ENCODE measurements at regions not wholly inside any gene's neighbourhood (a gene's known extent, or its start where the extent isn't known, plus 50 kb on each side); places are given as distances from the start of the nearest gene placed in this dataset.

DNA sequence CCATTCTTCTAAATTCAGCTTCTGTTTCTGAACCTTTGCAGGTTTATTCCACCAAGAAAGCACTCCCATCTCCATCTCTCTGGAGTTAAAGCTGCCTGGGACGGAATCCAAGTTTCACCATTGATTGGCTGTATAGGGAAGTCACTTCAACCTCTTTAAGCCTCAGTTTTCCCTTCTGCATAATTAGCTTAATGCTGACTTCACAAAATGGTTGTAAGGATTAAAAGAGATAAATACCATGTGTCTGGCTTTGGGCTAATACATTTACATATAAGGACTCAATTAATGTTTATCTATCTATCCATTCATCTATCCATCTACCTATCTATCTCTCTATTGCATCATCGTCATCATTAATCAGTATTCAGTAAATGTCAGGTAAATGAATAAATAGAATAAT, 629.6 kb upstream of the MGMT start:
- no peak for DNase-seq

DNA sequence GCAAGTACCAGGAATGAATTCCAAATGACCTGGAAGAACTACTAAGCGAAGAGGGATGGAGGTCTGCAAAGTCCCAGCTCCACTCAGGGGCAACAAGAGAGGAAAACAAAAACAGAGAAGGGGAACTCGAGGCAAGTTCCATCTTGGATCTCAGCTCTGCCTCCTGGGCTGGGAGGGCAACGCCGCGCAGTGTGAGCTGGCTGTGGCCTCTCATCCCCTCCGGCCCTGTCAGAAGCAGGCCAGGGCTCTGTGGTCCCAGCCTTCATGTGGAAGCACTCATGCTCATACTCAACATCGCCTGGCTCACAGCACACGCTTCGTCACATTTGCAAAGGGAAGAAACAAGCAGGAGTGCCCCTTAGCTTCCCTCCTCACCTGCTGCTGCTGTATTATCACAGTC, 627.9 kb upstream of the MGMT start:
- no peak for DNase-seq

DNA sequence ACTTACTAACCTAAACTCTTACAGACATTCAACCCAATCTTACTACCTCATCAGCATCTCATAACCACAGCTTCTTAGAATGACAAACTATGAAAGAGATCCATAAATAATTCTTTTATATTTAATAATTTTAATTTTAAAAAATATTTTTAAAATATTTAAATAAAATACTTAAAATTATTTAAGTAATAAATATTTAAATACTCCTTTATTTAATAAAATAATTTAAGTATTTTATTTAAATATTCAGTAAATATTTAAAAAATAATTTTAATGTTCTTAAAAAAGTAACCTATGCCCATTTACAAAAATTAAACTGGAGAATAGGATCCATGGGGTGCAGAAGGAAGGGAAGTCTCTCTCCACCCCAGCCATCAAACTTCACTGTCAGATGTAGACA, 627.3 kb upstream of the MGMT start:
- no peak for DNase-seq

DNA sequence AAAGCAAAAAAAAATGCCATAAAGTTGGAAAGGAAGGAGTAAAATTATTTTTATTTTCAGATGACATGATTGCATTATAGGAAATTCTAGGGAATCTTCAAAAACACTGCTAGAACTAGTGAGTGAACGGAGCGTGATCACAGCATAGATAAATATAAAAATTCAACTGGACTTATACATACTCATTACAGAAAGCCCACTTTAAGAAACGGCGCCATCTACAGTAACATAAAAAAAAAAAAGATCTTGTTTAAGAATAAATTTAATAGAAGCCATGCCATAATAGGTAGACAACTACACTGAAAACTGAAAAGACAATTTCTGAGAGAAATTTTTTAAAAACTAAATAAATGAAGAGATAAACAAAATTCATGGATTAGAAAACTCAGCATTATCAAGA, 623.1 kb upstream of the MGMT start:
- DNase-seq = no peak

DNA sequence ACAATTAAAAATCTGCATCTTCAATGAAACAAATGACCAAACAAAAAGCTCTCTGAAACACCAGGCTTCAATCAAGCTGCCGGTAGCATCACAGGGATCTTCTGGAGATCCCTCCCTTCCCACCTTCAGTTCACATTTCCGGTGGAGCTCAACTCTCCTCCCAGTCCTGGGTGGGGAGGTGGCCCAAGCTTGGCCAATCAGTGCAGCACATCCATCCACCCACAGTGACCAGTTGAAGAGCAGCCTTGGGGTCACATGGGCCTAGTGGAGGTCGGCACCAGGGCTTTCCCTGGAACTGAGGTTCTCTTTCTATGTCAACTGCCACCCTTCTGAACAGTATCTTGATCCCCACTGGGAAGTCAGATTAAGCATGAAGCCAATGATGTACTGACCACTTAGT, 620.1 kb upstream of the MGMT start:
- no peak for DNase-seq

DNA sequence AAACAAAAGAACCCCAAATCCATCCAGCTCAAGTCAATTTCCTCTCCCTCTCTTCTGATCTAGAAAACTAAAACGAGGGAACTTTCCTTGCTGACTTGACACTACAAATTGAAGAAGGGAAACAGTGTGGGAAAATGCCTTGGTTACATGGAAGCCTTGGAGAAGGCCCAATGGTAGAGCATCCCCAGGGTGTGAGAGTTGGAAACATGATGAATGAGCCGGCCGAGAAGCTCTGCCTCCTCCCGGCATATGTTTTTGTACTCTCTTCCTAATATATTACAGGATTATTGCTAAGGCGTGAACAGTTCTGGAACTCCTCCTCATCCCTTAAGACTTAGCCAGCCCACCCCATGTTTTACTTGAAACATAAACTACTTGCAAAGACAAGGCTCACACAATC, 618.2 kb upstream of the MGMT start:
- no peak for DNase-seq

DNA sequence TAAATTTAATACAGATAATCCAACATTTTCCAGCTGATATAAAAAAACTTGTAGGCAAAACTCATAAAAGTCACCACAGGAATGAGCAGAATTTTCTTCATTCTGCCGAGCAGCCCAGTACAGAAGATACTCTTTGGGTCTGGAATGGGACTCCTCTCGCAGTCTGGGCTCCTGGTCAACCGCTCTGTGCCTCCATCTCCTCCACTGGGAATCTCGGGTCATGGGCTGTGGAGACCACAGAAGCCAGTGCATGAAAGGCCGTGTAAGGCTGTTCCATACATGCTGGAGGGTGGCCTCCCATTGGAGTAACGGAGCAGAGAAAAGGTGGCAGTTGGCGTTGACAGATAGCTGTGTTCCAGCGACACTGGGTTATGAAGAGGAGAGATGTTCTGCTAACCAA, 616.4 kb upstream of the MGMT start:
- no peak for DNase-seq

DNA sequence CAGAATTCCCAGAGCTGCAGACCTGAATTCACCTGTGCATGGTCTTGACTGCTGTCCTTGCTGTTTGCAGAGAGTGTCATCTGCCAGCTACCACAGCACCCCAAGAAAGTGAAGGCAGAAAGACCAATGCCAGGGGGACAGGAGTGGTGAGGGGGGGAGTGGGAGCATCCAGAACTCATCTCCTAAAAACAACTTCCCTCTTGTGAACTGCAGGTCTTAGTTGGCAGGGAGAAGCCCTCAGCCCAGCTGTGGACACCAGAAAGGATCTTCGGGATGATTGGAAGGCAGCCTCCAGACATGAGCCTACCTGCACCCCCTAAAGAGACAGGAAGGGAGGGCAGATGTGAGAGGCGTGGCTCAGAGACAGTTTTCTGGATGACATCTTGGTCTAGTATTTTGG, 615.8 kb upstream of the MGMT start:
- DNase-seq = no peak

DNA sequence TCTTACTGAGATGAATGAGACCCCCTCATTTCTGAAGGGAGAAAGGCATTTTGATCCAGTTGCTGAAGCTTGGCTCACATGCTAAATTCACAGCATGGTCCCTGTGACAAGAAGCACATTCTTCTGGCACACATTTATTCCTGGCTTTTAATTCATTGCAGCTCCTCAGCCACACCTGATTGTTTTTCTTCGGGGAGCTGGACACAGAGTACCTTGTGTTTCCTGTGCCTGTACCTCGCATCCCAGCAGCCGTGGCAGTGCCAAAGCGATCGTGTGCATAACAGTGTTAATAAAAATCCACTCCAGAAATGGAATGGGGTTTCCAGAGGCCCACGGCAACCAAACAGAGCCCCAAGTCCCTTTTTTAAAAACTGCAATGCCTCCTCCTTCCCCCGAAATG, 615.3 kb upstream of the MGMT start:
- DNase-seq = no peak

DNA sequence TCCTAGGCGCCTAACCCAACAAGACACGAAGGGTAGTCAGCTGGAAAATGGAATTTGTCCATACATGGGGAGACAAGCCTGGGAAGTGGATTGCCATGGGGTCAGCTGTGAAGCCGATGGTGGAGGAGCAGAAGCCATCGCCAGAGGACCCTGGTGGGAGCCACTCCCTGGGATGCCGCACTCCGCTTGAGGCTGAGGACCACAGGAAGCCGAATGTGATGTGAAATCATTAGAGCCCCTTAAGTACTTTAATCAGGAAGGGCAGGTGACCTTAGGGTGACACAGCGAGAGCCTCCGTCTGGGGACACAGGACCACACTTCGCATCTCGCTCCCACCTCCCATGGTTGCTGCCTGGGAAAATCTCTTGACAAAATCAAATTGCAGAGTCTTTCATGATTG, 614.6 kb upstream of the MGMT start:
- no peak for DNase-seq

DNA sequence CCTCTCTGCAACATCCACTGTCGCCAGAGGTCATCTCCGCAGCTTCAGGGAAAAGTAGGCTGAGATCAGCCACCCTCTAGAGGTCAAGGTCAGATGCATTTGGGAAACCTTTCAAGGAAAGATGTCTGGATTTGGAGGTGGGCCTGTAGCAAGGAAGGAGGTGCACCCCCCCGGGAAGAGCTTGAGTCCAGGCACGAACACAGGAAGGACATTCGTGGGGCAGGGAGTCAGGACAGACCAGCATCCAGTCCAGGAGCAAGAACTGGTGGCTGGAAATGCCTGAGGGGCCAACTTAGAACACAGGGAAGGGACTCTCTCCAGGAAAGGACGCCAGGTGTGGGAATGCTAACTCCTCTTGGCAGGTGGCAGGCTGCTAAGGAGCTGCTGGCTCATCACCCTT, 614.1 kb upstream of the MGMT start:
- no peak for DNase-seq

DNA sequence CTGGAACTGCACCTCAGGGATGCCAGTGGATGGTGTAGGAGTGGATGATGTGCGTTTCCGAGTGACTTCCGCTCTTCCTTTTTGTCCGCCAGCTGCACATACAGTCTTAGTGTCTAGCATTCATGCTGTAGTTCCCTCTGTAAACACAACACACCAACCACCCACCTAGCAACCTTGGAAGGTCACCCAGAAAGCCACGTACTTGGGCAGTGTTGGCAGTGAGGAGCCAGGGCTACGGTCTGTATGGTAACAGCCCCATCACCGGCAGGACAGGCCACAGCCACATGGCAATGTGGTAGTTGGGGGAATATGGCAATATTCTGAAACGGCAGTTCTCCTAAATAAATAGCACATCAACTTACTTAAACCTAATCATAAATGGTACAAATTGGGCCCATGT, 613.5 kb upstream of the MGMT start:
- DNase-seq = no peak

DNA sequence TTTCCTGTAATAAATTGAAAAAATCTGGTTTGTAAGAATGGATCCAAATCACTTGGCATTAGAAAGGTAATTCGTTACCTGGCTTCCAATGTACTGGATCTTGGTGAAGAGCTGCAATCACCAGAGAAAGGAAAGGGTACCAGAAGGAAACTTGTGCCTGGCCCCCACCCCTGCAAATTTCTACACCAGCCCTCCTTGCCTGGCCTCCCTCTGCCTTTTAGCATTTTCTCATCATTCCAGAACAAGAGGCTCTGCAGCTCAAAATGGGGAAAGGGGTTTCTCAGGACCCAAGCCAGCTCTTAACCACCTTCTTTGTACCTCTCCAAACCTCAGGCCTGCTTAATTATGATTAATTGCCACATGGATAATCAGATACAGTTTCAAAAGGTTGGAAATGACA, 612.8 kb upstream of the MGMT start:
- DNase-seq = no peak

DNA sequence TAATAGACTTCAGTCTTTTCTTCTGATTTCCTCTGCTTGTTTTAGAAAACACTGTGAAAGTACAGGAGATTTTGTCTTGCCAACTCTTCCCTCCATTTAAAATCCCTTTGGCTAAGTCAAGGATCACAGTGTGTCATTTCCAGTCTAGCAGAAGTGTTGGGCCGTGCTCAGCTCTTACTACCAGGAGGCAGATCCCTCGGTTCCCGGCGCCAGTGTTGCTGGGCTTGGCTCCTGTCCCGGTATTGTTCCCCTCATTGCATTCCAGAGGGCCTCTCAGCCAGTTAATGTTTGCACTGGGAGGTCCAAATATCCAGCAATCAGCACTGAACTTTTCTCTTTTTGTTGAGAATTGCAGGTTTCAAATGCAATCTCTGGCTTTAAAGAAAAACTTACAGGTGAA, 612.1 kb upstream of the MGMT start:
- DNase-seq = peak in 50 of 58 donors; percentile 4 to 85 (median 56)

DNA sequence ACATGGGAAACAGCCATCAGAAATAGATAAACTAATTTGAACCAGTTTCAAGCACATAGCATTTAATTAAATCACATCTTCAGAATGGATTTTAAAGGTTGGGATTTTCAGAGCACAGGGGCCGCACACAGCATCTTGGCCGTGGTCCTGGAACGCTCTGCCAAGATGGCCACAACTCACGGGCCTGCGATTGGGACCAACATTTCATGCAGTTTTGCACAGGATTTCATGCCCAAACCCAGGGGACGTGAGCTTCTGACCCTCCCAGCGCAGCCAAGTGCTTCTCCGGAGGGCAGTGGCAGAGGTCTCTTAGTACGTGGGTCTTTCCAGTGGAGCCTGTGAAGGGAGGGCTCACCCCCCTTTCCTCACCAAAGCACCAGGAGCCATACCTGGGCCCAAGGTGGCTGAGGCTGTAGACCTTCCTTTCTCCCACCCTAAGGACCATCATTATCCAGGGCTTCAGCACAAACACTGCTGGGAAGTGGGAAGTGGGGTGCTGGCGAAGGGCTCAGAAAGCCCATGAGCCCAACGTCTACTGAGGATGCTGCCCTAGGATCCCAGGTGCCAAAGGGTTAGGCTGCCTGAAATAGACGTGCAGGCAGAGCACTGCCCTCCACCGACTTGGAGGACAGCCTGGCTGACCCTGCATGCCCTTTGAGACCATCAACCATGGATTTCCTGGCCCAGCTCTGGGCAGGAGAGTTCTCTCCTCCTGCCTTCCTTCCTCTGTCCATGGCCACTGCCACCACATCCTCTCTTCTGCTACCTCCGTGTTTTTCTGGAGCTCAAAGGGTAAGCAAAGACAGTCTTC, 611.2 kb upstream of the MGMT start:
- no peak for DNase-seq

DNA sequence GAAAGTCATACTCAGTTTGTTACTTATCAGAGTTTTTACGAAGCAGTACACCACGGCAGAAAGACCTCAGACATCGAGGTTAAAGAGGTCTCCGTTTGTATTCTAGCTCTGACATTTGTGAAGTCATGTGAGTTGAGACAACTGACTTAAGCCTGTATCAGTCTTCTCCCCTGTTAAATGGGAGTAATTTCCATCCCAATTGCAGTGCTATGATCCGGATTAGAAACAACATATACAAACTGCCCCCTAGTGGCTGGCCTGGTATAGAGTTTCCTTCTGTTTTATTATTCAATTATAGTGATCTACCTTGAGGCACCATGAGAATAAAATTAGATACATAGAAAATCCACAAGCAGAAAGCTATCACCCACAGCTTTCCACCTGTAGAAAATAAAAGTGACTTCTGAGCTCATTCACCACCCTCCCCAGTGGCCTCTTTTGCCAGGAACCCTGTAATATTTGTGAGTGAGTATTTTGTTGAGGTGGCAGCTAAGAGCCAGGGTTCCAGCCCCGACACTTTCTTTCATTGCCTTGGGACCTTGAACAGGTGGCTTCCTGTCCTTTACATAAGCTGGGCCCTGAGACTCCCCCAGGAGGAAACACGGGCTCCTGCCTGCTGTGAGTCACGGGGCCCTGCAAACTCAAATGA, 607.2 kb upstream of the MGMT start:
- DNase-seq = peak in 1 of 58 donors; percentile 5

DNA sequence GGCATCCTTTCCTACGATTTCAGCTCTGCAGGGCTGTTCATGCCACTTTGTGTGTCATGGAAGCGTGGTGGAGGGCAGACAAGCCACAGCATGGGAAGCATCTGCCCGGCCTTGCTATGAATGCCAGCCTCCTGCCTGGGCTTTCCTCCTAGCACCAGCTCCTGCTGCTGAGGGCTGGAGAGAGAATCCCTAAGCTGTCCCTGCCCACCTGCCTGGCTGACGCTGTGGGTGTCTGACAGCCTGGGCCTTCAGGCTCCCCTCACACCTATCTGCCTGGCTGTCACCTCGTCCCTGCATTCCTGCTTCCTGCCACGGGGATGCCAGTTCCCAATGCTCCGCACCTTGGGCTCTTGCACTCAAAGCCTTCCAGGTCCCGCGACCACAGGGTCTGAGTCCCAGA, 606.5 kb upstream of the MGMT start:
- no peak for DNase-seq

DNA sequence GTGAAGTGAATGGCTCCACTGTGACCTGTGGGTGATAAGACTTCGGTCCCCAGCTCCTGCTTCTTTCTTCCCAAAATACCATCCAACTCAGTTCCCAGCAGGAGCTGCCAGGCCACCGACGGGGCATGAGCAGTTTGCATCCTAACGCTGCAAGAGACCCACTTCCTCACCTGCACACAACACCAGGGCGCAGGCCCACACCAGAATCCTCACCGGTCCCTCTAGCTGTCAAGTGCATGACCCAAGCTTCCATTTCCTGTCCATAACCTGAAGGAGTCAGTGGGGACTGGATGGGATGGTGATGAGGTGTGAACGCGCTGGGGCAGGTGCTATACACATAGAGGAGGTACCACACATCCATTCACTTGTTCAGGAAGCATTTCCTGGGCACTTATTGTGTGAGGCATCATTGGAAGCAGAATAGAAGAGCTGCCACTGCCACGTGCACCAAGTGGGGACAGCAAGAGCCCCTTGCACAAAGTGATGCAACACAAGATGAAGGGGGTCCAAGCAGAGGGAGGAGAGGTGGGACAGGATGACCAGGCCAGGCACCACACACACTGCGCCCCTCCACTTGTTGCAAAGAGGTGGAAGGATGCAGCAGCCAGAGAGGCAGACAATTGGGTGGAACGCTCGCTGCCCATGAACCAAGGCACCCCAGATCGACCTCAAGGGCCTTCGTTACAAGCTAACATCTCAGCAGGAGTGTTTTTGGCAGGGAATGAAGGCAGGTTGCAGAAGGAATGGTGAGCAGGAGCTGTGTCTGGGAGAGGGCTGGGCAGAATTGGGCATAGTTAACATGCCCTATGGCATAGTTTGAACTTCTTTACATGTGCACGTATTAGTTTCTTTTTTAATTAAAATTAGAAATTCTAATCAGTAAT, 605.8 kb upstream of the MGMT start:
- no peak for DNase-seq

DNA sequence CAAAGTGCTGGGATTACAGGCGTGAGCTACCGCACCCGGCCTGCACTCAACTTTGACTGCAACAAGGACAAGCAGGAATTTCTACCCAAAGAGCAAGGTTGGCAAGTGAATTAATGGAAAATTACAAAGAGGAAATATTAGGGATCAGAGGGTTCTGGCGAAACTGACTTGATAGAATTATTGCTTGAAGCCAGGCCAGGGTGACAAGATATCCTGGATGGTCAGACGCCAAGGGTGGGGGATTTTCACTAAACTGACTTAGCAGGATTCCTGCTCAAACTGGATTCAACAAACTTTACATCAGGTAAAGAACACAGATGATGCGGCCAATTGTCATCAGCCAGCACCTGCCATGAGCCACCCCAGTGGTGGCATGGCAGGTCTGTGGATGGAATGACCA, 603.6 kb upstream of the MGMT start:
- no peak for DNase-seq

DNA sequence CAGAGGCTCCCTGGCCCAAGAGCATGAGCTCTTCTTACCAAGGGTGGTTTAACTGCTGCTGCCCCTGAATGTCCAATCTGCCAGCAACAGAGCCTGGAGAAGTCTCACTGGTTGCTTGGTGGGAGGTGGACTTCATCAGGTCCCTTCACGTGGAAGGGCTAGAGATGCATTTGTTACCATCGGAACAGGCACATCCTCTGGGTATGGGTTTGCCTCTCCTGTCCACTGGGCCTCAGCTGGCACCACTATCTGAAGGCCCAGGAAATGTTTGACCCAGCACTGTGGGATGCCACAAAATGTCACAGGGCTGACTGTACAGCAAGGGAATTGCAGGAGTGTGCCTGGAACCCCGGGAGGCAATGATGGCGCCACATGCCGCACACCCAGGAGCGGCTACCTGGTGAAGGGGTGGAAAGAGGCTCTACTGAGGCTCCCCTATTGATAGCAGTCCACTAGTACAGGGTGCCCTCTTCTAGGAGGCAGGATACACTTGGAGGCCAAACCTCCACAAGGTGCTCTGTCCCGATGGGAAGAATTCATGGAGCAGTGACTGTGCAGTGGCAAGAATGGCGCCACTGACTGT, 603.1 kb upstream of the MGMT start:
- no peak for DNase-seq

DNA sequence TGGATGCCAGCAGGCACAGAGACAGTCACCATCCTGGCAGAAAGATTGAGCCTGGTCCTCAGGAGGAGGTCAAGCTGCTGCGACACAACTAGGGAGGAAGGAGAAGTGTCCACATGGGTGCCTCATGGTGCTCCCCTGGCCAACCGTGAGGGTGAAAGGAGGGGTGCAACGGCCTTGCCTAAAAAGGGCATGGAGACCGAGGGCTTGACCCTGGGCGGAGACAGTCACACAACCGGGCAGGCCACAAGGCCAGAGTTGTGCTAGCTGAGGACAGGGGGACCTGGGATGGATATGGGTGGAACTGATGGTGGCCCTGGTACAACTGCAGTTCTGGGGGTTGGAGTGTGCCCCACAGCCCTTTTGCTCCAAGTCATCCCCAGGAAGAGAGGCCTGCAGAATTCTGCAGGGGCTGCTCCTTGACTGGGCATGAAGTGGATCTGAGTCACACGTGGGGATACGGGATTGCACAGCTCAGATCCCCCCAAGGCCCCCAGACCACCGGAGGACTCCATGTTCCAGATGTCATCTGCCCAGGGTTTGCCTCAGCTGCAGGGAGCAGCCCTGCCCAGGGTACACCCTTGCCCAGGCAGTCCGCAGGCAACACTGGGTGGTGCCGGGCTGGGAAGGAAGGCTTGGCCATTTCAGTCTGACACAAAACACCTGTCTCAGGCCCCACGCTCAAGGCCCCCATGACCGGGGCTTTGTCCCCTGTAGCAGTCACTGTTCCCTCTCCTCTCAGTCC, 602.3 kb upstream of the MGMT start:
- DNase-seq = no peak

All from anterior cingulate cortex (tissue), 58 donors.